Endodermal cell (in vitro differentiated cells): ENCODE measurements at regions not wholly inside any gene's neighbourhood (a gene's known extent, or its start where the extent isn't known, plus 50 kb on each side); places are given as distances from the start of the nearest gene placed in this dataset.
"Not testable (repeated sequence)": the region's sequence is repeated elsewhere in the genome, so short reads cannot be mapped to it uniquely, and the experiment has no call there.

Experiments
- DNase-seq: peaks from one replicate; pipeline ENCODE4 v3.0.0-alpha.2; 2017
- H3K27ac ChIP-seq: 2 replicates; pipeline ENCODE4 v1.5.1; 2013; ENCODE audit warnings: mild to moderate bottlenecking, low read depth, low read length, moderate library complexity
- H3K27me3 ChIP-seq: 2 replicates; pipeline ENCODE4 v1.6.1; 2013; ENCODE audit warnings: mild to moderate bottlenecking, low read length, moderate library complexity; ENCODE audit not compliant: insufficient read depth, control insufficient read depth, poor library complexity, severe bottlenecking
- H3K36me3 ChIP-seq: 2 replicates; pipeline ENCODE4 v1.7.0; 2013; ENCODE audit warnings: mild to moderate bottlenecking, low read length, moderate library complexity; ENCODE audit not compliant: control insufficient read depth, insufficient read depth
- H3K4me1 ChIP-seq: one replicate; pipeline ENCODE4 v1.7.0; 2013; ENCODE audit warnings: low read length; ENCODE audit not compliant: control insufficient read depth, insufficient read depth
- H3K4me3 ChIP-seq: 2 replicates; pipeline ENCODE4 v1.5.1; 2013; ENCODE audit warnings: mild to moderate bottlenecking, low read length, moderate library complexity
- H3K9ac ChIP-seq: 2 replicates; pipeline ENCODE4 v1.6.1; 2013; ENCODE audit warnings: mild to moderate bottlenecking, low read length, moderate library complexity; ENCODE audit not compliant: poor library complexity, severe bottlenecking; ENCODE audit errors: extremely low read depth
- H3K9me3 ChIP-seq: 2 replicates; pipeline ENCODE4 v1.6.1; 2013; ENCODE audit warnings: mild to moderate bottlenecking, low read length, moderate library complexity; ENCODE audit not compliant: control insufficient read depth
- H3K27ac Mint-ChIP-seq: 2 replicates; pipeline ENCODE4 v1.8.0; 2020; ENCODE audit warnings: mixed read lengths
- H3K27me3 Mint-ChIP-seq: 2 replicates; pipeline ENCODE4 v1.8.0; 2021; ENCODE audit warnings: mild to moderate bottlenecking, mixed read lengths; ENCODE audit not compliant: insufficient read depth
- H3K36me3 Mint-ChIP-seq: 2 replicates; pipeline ENCODE4 v1.8.0; 2020; ENCODE audit warnings: low read depth, mixed read lengths
- H3K4me1 Mint-ChIP-seq: 2 replicates; pipeline ENCODE4 v1.8.0; 2020; ENCODE audit warnings: mixed read lengths
- H3K4me3 Mint-ChIP-seq: 2 replicates; pipeline ENCODE4 v1.8.0; 2020; ENCODE audit warnings: mild to moderate bottlenecking, moderate library complexity, mixed read lengths
- H3K9me3 Mint-ChIP-seq: 2 replicates; pipeline ENCODE4 v1.8.0; 2020; ENCODE audit warnings: mild to moderate bottlenecking, mixed read lengths
- CTCF ChIP-seq: fragments of 200-600 bp; sonication (generic); conservative IDR thresholded peaks from 2 replicates; pipeline ENCODE4 v1.5.0; 2021; ENCODE audit warnings: antibody characterized with exemption, mild to moderate bottlenecking
- WGBS, 2 experiments: methylation state at CpG; one replicate each; pipeline versions ENCODE4 v1.1.5 to v1.1.7; 2013; ENCODE audit warnings: missing lambda C conversion rate in 2 of 2, mixed read lengths in 1 of 2; ENCODE audit not compliant: insufficient coverage in 1 of 2, insufficient read length in 1 of 2; 5-methylcytosine and 5-hydroxymethylcytosine counted together

- Mint-ChIP-seq H3K27ac (no peak overlapping the region), H3K9me3 (no peaks in the 10 kb centered on the region), H3K4me3 (no peak overlapping the region), H3K27me3 (peaks cover 2% of the 10 kb centered on the region), H3K4me1 (no peaks in the 10 kb centered on the region), H3K36me3 (no peaks in the 10 kb centered on the region)
- no peak overlapping the region for H3K4me3 ChIP-seq
- WGBS, 2 experiments, result 83 to 94% methylated on average over 2 to 3 of the region's 3 CpGs
- H3K9ac ChIP-seq, result no peak overlapping the region
- no peak for TF ChIP-seq CTCF
- H3K36me3 ChIP-seq, result no peaks in the 10 kb centered on the region
- H3K4me1 ChIP-seq, result no peaks in the 10 kb centered on the region
- DNase-seq, result no peak
- no peaks in the 10 kb centered on the region for H3K27me3 ChIP-seq
- H3K9me3 ChIP-seq, result no peaks in the 10 kb centered on the region
- H3K27ac ChIP-seq, result no peak overlapping the region
These were observed 331.3 kb upstream of the MEIS1 start for GRCh38 chr2:66103581-66103980.

GRCh38 chr2:66101206-66101605 lies 333.7 kb upstream of the MEIS1 start:
- Mint-ChIP-seq H3K9me3 (no peaks in the 10 kb centered on the region), H3K36me3 (no peaks in the 10 kb centered on the region), H3K4me3 (no peak overlapping the region), H3K4me1 (no peaks in the 10 kb centered on the region), H3K27me3 (peaks cover 4% of the 10 kb centered on the region), H3K27ac (no peak overlapping the region)
- WGBS, 2 experiments, result 83 to 100% methylated on average over 1 of the region's 1 CpG
- Histone ChIP-seq H3K36me3 (no peaks in the 10 kb centered on the region), H3K4me1 (no peaks in the 10 kb centered on the region), H3K27ac (no peak overlapping the region), H3K27me3 (no peaks in the 10 kb centered on the region), H3K9ac (no peak overlapping the region), H3K9me3 (no peaks in the 10 kb centered on the region), H3K4me3 (no peak overlapping the region)
- no peak for TF ChIP-seq CTCF
- DNase-seq, result no peak

GRCh38 chr2:66095820-66096345 lies 339.0 kb upstream of the MEIS1 start:
- H3K27ac Mint-ChIP-seq, result no peak overlapping the region
- WGBS, 2 experiments, result 85 to 100% methylated on average over 2 to 6 of the region's 6 CpGs
- TF ChIP-seq CTCF, result peak; percentile 72

GRCh38 chr2:66094689-66095088 lies 340.2 kb upstream of the MEIS1 start:
- not testable (repeated sequence) for H3K4me3 Mint-ChIP-seq, H3K27ac ChIP-seq, H3K27ac Mint-ChIP-seq, H3K4me1 ChIP-seq, H3K27me3 Mint-ChIP-seq, H3K27me3 ChIP-seq, H3K36me3 Mint-ChIP-seq, H3K9me3 Mint-ChIP-seq, H3K4me3 ChIP-seq, DNase-seq, H3K4me1 Mint-ChIP-seq, H3K9me3 ChIP-seq, H3K9ac ChIP-seq, H3K36me3 ChIP-seq
- WGBS, 2 experiments, result 83% methylated on average over 1 of the region's 2 CpGs; no CpG with 5 or more reads in 1 of the 2 experiments

More at GRCh38 chr2:66095820-66096345, 339.0 kb upstream of the MEIS1 start:
- no peak overlapping the region for H3K9ac ChIP-seq
- H3K27ac ChIP-seq, result no peak overlapping the region
- DNase-seq, result peak; percentile 78
- H3K4me3 Mint-ChIP-seq, result no peak overlapping the region
- no peaks in the 10 kb centered on the region for H3K27me3 ChIP-seq
- H3K4me1 Mint-ChIP-seq, result no peaks in the 10 kb centered on the region
- peaks cover 4% of the 10 kb centered on the region for H3K27me3 Mint-ChIP-seq
- no peaks in the 10 kb centered on the region for H3K4me1 ChIP-seq
- H3K36me3 Mint-ChIP-seq, result no peaks in the 10 kb centered on the region
- no peaks in the 10 kb centered on the region for H3K9me3 ChIP-seq
- no peaks in the 10 kb centered on the region for H3K9me3 Mint-ChIP-seq
- H3K4me3 ChIP-seq, result no peak overlapping the region
- no peaks in the 10 kb centered on the region for H3K36me3 ChIP-seq
